AG09309 (cell line): ENCODE measurements at regions not wholly inside any gene's neighbourhood (a gene's known extent, or its start where the extent isn't known, plus 50 kb on each side); places are given as distances from the start of the nearest gene placed in this dataset.

ENCODE experiments used
- DNase-seq: peaks from one replicate; pipeline ENCODE4 v3.0.0-alpha.2; 2010; ENCODE audit warnings: low read depth
- H3K4me3 ChIP-seq: 2 replicates; pipeline ENCODE4 v1.5.1; 2011; ENCODE audit warnings: mild to moderate bottlenecking, low read depth, low read length, moderate library complexity; ENCODE audit not compliant: control insufficient read depth
- TF ChIP-seq, protein P1 (sequence below): IDR thresholded peaks from 2 replicates; pipeline ENCODE4 v1.5.1; 2011; ENCODE audit warnings: mild to moderate bottlenecking, low read depth, low read length, inconsistent platforms; ENCODE audit not compliant: insufficient read depth, control insufficient read depth; ENCODE audit errors: missing control alignments

- no peak overlapping the region for H3K4me3 ChIP-seq
- DNase-seq, result no peak
- TF ChIP-seq, protein P1, sequence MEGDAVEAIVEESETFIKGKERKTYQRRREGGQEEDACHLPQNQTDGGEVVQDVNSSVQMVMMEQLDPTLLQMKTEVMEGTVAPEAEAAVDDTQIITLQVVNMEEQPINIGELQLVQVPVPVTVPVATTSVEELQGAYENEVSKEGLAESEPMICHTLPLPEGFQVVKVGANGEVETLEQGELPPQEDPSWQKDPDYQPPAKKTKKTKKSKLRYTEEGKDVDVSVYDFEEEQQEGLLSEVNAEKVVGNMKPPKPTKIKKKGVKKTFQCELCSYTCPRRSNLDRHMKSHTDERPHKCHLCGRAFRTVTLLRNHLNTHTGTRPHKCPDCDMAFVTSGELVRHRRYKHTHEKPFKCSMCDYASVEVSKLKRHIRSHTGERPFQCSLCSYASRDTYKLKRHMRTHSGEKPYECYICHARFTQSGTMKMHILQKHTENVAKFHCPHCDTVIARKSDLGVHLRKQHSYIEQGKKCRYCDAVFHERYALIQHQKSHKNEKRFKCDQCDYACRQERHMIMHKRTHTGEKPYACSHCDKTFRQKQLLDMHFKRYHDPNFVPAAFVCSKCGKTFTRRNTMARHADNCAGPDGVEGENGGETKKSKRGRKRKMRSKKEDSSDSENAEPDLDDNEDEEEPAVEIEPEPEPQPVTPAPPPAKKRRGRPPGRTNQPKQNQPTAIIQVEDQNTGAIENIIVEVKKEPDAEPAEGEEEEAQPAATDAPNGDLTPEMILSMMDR, result no peak
Observed at GRCh38 chr11:62033191-62034035, 66.0 kb upstream of the FTH1 start.

DNA sequence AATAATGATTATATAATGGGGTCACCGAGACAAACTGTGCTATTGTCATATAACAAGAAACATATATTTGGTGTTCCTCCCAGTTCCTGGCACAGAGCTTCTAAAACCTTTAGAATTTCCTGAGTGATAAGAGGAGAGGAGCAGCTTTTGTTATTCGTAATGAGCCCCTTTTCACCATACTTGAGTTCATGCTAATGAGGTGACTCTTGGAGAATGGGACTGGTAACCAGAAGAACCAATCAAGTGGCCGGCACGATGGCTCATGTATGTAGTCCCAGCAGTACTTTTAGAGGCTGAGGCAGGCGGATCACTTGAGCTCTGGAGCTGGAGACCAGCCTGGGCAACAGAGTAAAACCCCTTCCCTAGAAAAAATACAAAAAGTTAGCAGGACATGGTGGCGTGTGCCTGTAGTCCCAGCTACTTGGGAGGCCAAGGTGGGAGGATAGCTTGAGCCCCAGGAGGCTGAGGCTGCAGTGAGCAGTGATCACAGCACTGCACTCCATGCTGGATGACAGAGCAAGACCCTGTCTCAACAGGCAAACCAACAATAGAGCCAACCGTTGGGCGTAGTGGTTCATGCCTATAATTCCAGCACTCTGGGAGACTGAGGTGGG lies 62.7 kb upstream of the FTH1 start:
- TF ChIP-seq, protein P1, result no peak
- no peak overlapping the region for H3K4me3 ChIP-seq
- DNase-seq, result no peak

GRCh38 chr11:62026739-62027370 lies 59.4 kb upstream of the FTH1 start:
- no peak overlapping the region for H3K4me3 ChIP-seq
- TF ChIP-seq, protein P1, result no peak
- no peak for DNase-seq

DNA sequence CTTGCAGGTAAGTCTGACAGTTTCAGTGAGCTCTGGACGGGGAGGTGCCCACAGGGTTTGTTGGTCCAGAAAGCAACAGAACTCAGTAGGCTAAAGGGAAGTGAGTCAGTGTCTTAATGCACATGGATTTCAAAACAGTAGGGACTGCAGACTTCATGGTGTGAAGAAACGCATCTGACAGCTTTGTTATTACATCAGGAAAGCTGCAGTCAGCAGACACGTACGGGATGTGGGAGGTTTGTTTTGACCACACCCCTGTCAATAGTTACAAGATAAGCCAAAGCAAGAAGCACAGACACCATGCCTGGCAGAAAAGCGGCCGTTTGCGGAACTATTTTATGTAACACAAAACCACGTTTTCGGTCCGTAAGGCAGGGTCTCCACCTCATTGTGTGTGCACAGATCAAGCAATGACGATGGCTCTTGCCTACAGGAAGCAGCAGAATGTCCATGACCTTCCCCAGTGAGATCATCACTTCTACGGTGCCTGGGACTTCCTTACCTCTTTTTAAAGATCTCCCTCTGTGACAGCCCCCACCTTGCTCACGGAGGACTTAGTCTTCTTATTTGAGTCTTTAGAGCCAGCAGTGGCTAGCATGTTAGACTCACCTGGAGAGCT lies 58.2 kb upstream of the FTH1 start:
- H3K4me3 ChIP-seq, result peak overlapping the region; percentile 11
- TF ChIP-seq, protein P1, result no peak

DNA sequence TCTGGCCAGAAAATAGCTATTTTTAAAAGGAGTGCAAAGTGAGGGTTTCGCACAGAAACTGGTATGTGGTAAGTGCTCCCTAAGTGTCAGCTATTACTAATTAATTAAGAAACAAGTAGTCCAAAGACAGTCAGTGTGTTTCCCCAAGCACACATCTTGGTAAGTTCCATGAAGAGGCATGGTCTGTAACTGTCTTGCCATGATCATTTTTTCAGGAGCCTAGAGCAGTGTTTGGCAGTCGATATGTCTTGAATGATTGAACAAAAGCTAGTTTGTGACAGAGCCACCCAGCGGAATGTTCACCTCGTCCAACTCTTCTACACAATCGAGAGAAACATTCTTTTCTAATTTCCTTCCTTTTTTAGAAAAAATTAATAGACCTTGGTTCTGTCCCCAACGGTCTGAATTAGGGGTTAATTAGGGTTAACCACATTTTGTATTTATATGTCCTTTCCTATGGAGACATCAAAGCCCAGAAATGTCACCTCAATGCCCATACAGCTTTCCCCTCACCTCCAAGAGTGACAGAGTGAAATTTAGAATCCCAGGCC lies 57.6 kb upstream of the FTH1 start:
- TF ChIP-seq, protein P1, result no peak
- no peak overlapping the region for H3K4me3 ChIP-seq
- no peak for DNase-seq

More for the DNA sequence above, 58.2 kb upstream of the FTH1 start:
- DNase-seq, result peak; percentile 95

- TF ChIP-seq, protein P1, result no peak
- no peak for DNase-seq
- no peak overlapping the region for H3K4me3 ChIP-seq
Observed at GRCh38 chr11:62022211-62022610, 54.8 kb upstream of the FTH1 start.
